Prostate gland (tissue), 2 donors: ENCODE measurements at regions not wholly inside any gene's neighbourhood (a gene's known extent, or its start where the extent isn't known, plus 50 kb on each side); places are given as distances from the start of the nearest gene placed in this dataset.

Source experiments
- POLR2A ChIP-seq: fragments of 450-650 bp; IDR thresholded peaks from one replicate; pipeline ENCODE4 v1.6.1; 2016; ENCODE audit warnings: antibody characterized with exemption, mild to moderate bottlenecking
- TF ChIP-seq, protein P1 (sequence below), 4 experiments: fragments of 200-600 bp in 2 of 4; fragments of 450-650 bp in 2 of 4; sonication (generic) in 2 of 4; IDR thresholded peaks; 1 replicate in 3 of 4; 2 replicates in 1 of 4; pipeline ENCODE4 v1.5.1; 2016 to 2019; ENCODE audit warnings: antibody characterized with exemption in 4 of 4, mild to moderate bottlenecking in 2 of 4, moderate library complexity in 2 of 4

- no peak for TF ChIP-seq POLR2A
- TF ChIP-seq, protein P1, sequence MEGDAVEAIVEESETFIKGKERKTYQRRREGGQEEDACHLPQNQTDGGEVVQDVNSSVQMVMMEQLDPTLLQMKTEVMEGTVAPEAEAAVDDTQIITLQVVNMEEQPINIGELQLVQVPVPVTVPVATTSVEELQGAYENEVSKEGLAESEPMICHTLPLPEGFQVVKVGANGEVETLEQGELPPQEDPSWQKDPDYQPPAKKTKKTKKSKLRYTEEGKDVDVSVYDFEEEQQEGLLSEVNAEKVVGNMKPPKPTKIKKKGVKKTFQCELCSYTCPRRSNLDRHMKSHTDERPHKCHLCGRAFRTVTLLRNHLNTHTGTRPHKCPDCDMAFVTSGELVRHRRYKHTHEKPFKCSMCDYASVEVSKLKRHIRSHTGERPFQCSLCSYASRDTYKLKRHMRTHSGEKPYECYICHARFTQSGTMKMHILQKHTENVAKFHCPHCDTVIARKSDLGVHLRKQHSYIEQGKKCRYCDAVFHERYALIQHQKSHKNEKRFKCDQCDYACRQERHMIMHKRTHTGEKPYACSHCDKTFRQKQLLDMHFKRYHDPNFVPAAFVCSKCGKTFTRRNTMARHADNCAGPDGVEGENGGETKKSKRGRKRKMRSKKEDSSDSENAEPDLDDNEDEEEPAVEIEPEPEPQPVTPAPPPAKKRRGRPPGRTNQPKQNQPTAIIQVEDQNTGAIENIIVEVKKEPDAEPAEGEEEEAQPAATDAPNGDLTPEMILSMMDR (IDR thresholded peaks at IDR 0.05): no peak
Observed at GRCh38 chr3:3699407-3699806, 99.8 kb upstream of the LRRN1 start.
